GM21723 (cell line): ENCODE measurements at regions not wholly inside any gene's neighbourhood (a gene's known extent, or its start where the extent isn't known, plus 50 kb on each side); places are given as distances from the start of the nearest gene placed in this dataset.

Experiments
- ATAC-seq: cut with Tn5 transposase; IDR thresholded peaks from one replicate; pipeline ENCODE4 v1.9.1; 2021; ENCODE audit warnings: mild to moderate bottlenecking, moderate library complexity; ENCODE audit not compliant: unreplicated experiment

GRCh38 chr1:119298687-119299303 is 69.8 kb upstream of the HAO2 start:
- ATAC-seq, result no peak

GRCh38 chr1:119302011-119302410 is 66.6 kb upstream of the HAO2 start:
- no peak for ATAC-seq

DNA sequence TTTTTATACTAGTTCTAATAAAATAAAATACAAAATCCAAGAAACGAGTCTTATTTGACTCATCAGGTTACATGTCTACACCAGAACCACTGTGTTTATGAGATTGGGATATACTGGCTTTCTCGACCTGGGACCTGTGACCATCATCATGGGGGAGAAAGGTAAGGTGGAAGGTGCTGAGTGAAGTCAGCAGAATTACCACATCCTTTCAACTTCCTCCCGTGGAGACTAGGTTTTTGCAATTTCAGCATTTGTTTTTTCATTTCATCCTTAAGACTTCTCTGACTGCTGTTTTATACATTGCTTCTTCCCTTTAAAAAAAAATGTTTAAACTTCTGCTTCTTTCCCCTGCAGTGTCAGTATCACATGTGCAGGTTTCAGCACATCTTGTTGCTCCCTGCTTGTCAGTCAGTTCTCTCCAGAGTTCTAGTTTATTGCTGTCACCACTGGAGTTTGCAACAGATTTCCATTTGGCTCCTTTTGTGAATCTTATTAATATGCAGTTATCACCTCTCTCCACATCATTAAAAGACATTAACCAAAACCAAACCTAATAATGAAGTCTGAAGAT is 60.4 kb upstream of the HAO2 start:
- no peak for ATAC-seq

DNA sequence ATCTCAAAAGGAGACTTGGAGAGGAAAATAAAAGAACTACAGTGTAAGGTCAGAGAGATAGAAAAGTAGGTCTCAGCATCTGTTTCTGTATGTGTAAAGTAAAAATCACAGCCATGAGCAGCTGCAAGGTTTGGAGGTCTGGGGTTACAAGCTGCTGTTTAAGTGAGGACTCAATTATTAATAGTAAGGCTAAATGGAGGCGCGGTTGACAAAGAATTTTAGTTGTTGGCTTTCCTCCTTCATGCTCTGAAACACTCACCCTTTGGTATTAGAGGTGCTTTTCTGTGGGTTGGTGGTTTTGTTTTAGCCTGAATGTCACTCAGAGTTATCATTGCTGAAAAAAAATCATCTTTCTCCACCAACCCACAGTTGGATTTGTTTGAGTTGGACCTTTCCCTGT is 59.8 kb upstream of the HAO2 start:
- no peak for ATAC-seq

DNA sequence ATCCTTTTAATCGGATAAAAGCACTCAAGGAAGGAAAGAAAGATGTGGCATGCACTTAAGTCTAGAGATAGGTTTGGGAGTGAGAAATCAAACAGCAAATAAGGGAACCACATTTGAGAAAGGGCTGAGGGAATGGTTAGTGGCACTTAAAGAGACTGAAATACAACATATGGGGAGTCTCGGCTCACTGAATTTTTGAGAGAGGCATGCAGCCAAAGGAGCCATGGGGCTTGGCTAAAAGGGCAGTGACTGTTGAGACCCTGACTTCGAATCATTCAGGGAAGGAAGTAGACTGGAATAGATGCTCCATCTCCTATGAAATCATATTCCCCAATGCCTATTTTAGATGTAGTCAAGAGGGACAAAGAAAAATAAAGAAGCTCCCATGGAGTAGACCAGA is 58.3 kb upstream of the HAO2 start:
- ATAC-seq, result no peak

DNA sequence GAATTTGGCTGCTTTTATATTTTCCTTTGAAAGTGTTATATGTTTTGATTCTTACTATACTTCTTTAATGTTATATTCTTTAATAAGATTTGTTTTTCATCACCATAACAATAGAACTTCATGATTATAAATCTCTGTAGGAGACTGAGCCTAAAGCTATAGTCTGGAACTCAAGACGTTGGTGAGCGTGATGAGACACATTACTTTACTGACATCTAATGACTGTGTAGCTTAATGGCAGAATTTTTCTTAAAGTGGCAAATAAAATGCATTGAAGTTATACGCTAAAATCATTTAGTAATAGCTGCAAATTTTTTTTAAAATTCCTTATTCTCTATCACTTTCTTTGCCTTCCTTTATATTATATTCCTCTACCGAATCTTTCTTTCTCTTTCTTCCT is 56.1 kb upstream of the HAO2 start:
- no peak for ATAC-seq

GRCh38 chr1:119314001-119314796 is 54.4 kb upstream of the HAO2 start:
- no peak for ATAC-seq

- no peak for ATAC-seq
These were observed 51.6 kb upstream of the HAO2 start for GRCh38 chr1:119316870-119317416.

DNA sequence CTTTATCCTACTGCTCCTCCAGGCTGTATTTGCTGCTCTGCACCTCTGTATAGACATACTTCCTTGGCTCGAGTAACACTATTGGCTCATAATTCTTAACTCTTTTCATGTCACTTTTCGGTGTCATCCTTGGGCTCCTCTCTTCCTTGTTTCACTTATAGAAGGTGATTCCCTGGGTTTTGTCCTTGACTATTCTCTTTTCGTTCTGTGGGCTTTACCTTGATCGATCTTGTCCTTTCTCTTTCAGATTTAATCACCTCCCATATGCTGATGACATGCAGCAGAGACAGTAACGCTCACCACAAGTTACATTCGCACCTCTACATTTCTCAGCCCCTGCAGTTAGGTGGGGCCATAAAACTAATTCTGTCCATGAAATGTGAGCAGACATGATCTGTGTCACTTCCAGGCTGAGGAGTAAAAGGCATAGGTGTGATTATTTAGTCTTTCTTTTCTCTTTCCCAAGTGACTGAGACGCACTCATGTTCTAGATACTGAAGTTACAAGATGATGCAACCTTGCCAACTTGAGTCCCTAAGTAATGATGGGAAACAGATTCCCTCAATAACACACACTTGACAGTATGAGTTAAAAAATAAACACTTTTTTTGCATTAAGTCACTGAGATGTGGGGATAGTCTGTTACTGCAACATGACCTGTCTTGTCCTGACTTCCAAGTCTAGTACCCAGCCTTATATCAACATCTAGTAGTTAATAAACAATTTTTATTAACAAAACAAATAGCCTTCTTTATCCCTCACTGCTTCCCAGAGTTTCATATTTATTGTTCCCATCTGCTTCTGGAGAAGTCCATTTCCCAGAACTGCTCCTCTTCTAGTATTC is 49.9 kb upstream of the HAO2 start:
- ATAC-seq, result peak; percentile 77
